ENCODE measurements at regions not wholly inside any gene's neighbourhood (a gene's known extent, or its start where the extent isn't known, plus 50 kb on each side); places are given as distances from the start of the nearest gene placed in this dataset.

DNA sequence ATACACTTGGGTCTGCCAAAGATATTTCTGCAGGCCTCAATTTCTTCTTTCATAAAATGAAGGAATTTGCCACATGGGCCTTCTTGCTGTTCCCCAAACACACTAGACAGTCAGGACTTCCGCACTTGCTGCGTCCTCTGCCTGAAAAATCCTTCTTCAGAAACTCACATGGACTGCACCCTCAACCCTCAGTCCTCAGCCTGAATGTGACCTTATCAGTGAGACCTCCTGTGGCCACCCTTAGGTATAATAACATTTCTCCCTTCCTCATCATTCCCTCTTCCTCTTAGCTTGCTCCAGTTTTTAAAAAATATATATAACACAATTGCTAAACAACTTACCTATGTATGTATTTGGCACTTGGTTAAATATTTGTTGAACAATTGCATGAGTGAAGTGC is 257.5 kb downstream of the MFSD1 start:
- H3K36me3 Mint-ChIP-seq (ENCODE audit: unreplicated experiment), result no peaks in the 10 kb centered on the region
- H3K27me3 Mint-ChIP-seq (ENCODE audit: unreplicated experiment), result no peaks in the 10 kb centered on the region
- H3K9me3 Mint-ChIP-seq (ENCODE audit: unreplicated experiment), result no peaks in the 10 kb centered on the region
- TF ChIP-seq, protein P1, sequence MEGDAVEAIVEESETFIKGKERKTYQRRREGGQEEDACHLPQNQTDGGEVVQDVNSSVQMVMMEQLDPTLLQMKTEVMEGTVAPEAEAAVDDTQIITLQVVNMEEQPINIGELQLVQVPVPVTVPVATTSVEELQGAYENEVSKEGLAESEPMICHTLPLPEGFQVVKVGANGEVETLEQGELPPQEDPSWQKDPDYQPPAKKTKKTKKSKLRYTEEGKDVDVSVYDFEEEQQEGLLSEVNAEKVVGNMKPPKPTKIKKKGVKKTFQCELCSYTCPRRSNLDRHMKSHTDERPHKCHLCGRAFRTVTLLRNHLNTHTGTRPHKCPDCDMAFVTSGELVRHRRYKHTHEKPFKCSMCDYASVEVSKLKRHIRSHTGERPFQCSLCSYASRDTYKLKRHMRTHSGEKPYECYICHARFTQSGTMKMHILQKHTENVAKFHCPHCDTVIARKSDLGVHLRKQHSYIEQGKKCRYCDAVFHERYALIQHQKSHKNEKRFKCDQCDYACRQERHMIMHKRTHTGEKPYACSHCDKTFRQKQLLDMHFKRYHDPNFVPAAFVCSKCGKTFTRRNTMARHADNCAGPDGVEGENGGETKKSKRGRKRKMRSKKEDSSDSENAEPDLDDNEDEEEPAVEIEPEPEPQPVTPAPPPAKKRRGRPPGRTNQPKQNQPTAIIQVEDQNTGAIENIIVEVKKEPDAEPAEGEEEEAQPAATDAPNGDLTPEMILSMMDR (IDR thresholded peaks at IDR 0.05), result no peak
- no peak overlapping the region for H3K4me3 Mint-ChIP-seq (ENCODE audit: unreplicated experiment)
- DNase-seq (ENCODE audit: extremely low spot score, unreplicated experiment), result no peak
- H3K27ac Mint-ChIP-seq (ENCODE audit: unreplicated experiment), result no peak overlapping the region
- no peaks in the 10 kb centered on the region for H3K4me1 Mint-ChIP-seq (ENCODE audit: unreplicated experiment)

DNA sequence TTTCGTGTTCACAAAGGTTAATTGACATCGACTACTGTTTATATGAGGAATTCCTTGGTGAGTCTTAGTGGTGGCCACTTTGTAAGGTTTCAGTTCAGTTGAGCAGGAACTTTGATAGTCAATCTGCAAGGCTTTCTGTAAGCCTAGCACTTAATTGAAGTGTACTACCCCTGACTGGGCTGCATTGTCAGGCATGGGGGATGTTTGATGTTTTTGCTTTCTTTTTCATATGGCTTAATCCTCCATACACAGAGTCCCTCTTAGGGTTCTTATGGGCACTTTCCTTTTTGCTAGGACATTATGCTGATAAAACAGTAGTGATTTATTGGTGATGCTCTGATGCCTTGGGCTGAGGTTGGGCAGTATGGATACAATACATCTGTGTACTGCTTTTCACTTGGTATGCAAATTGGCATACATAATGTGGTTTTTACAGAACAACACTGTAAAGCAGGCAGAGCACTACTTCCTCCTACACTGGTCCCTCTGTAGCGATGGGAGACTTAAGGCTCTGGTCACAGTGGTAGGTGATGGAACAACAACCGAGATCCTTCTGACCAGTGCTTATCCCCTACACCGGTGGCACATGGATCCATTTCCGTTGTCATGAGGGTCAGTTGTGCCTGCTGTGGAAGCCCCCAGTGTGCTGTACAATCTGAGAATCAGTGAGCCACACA is 261.0 kb downstream of the MFSD1 start:
- Mint-ChIP-seq H3K4me3 (ENCODE audit: unreplicated experiment) (no peak overlapping the region), H3K27me3 (ENCODE audit: unreplicated experiment) (peaks cover 3% of the 10 kb centered on the region), H3K4me1 (ENCODE audit: unreplicated experiment) (no peaks in the 10 kb centered on the region), H3K9me3 (ENCODE audit: unreplicated experiment) (no peaks in the 10 kb centered on the region), H3K27ac (ENCODE audit: unreplicated experiment) (no peak overlapping the region), H3K36me3 (ENCODE audit: unreplicated experiment) (no peaks in the 10 kb centered on the region)
- TF ChIP-seq, protein P1 (IDR thresholded peaks at IDR 0.05), result no peak
- no peak for DNase-seq (ENCODE audit: extremely low spot score, unreplicated experiment)

DNA sequence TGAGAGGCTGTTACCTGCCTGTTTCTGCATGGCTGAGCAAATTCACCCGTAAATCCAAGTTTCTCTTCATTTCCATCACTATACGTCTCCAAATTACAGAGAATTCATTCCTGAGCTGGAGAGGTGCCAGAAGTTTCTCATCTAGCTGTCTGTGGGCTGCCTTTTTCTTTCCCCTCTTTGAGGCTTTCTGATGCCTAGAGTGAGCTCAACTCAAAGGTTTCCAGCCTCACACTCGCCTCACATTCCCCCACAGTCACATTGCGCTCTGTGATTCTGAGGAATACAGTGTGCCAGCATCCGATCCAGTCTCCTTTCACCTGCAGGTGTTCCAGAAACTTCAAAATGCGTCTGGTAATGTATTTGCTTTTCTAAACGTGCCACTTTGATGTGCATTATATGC is 267.2 kb downstream of the MFSD1 start, which contains the start of gene IQCJ:
TSS of gene IQCJ (plus strand) at position 229 of the 400 bp plus-strand sequence.
- TF ChIP-seq, protein P1 (IDR thresholded peaks at IDR 0.05), result no peak
- no peak within 1 kb of the TSS for H3K27ac Mint-ChIP-seq (ENCODE audit: unreplicated experiment)
- H3K4me3 Mint-ChIP-seq (ENCODE audit: unreplicated experiment), result no peak within 1 kb of the TSS
- DNase-seq (ENCODE audit: extremely low spot score, unreplicated experiment), result no peak
- H3K9me3 Mint-ChIP-seq (ENCODE audit: unreplicated experiment), result no peaks in the 10 kb centered on the region
- H3K27me3 Mint-ChIP-seq (ENCODE audit: unreplicated experiment), result peaks cover 3% of the 10 kb centered on the region
- H3K4me1 Mint-ChIP-seq (ENCODE audit: unreplicated experiment), result no peaks in the 10 kb centered on the region
- no peaks in the 10 kb centered on the region for H3K36me3 Mint-ChIP-seq (ENCODE audit: unreplicated experiment)

DNA sequence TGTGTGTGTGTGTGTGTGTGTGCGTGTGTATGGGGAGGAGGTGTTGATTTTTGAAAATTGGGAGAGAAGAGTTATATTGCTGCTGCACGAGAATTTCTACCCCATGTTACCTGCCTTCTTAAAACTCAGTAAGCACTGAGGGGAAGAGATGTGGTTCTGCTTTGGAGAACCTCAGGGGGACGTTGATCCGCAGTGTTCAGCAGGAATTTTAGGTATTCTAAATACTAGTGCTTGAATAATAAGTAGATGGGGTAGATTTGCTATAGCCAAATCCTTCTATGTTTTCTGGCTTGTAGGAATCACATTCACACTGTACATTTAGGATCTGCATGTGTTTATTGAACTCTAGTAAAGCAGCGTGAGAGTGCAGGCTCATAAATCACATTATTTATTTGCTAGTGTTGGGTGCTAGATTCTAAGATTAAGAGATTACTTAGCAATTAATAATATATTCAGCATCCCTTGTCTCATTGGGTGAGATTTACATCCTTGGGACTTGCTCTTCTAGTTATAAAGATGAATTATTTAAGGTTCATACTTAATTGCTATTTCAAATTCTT is 268.1 kb downstream of the MFSD1 start:
- TF ChIP-seq, protein P1 (IDR thresholded peaks at IDR 0.05), result no peak
- no peak overlapping the region for H3K4me3 Mint-ChIP-seq (ENCODE audit: unreplicated experiment)
- H3K36me3 Mint-ChIP-seq (ENCODE audit: unreplicated experiment), result no peaks in the 10 kb centered on the region
- no peak for DNase-seq (ENCODE audit: extremely low spot score, unreplicated experiment)
- no peaks in the 10 kb centered on the region for H3K9me3 Mint-ChIP-seq (ENCODE audit: unreplicated experiment)
- no peak overlapping the region for H3K27ac Mint-ChIP-seq (ENCODE audit: unreplicated experiment)
- H3K4me1 Mint-ChIP-seq (ENCODE audit: unreplicated experiment), result no peaks in the 10 kb centered on the region
- H3K27me3 Mint-ChIP-seq (ENCODE audit: unreplicated experiment), result peaks cover 3% of the 10 kb centered on the region

DNA sequence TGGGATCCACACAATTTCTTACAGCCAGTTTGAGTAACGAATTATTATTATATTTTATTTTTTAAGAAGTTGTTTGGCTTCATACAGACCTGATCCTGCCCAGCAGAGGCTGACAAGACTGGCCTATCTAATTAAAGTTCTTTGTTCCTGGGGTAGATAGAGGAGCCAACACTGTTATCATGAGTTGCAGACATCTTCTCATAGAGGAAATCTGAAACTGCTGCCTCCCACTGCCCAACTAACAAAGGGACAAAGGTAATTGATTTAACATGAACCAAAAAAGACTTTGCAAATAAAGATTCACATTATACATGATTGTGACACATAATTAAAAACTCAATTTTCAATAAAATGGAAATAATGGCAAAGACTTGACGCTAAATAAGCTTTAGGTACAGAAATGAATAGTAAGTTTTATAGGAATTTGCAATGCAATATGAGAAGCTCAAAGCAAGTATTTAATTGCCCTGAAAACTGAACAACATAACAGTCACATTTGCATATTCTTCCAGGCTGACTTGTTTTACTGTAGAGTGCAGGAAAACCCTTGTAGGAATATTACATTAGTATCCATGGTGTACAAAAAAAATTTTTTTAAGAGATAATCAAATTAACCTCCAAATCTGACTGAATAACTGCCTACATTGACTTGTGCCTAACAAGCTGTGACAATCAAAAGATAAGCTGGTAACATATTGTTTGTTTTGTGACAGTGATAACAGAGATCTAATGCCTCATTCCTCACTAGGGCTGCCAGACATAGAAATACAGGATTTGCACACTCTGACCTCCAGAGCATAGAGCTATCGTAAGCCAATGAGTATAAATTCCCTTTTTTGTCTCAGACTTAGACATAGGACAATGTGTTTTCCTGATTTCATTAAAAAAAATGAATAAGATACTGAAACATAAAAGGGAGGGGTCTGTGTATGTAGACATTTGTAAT is 273.2 kb downstream of the MFSD1 start:
- H3K27ac Mint-ChIP-seq (ENCODE audit: unreplicated experiment), result no peak overlapping the region
- peaks cover 10% of the 10 kb centered on the region for H3K4me1 Mint-ChIP-seq (ENCODE audit: unreplicated experiment)
- no peak for DNase-seq (ENCODE audit: extremely low spot score, unreplicated experiment)
- H3K9me3 Mint-ChIP-seq (ENCODE audit: unreplicated experiment), result no peaks in the 10 kb centered on the region
- TF ChIP-seq, protein P1 (IDR thresholded peaks at IDR 0.05), result no peak
- H3K27me3 Mint-ChIP-seq (ENCODE audit: unreplicated experiment), result no peaks in the 10 kb centered on the region
- H3K4me3 Mint-ChIP-seq (ENCODE audit: unreplicated experiment), result no peak overlapping the region
- no peaks in the 10 kb centered on the region for H3K36me3 Mint-ChIP-seq (ENCODE audit: unreplicated experiment)
